ENCODE measurements at regions not wholly inside any gene's neighbourhood (a gene's known extent, or its start where the extent isn't known, plus 50 kb on each side); places are given as distances from the start of the nearest gene placed in this dataset.

- Histone ChIP-seq H3K4me3 (ENCODE audit: low read depth in 1 of 2, low read length in 2 of 2) (no peak overlapping the region), H3K4me1 (ENCODE audit: insufficient read depth, low read length) (peaks cover 2% of the 10 kb centered on the region), H3K36me3 (ENCODE audit: insufficient read depth, low read length) (no peaks in the 10 kb centered on the region), H3K9me3 (ENCODE audit: low read length) (no peaks in the 10 kb centered on the region), H3K9ac (ENCODE audit: low read length) (no peak overlapping the region), H3K27me3 (ENCODE audit: control insufficient read depth in 1 of 2, insufficient read depth in 2 of 2, low read length in 2 of 2) (no peaks in the 10 kb centered on the region), H3K27ac (ENCODE audit: low read depth, low read length) (no peak overlapping the region)
Observed at GRCh38 chr6:27065183-27065582, 182.3 kb upstream of the PRSS16 start.

- Histone ChIP-seq H3K4me3 (ENCODE audit: low read depth in 1 of 2, low read length in 2 of 2) (no peak overlapping the region), H3K9me3 (ENCODE audit: low read length) (no peaks in the 10 kb centered on the region), H3K4me1 (ENCODE audit: insufficient read depth, low read length) (no peaks in the 10 kb centered on the region), H3K36me3 (ENCODE audit: insufficient read depth, low read length) (no peaks in the 10 kb centered on the region), H3K27ac (ENCODE audit: low read depth, low read length) (no peak overlapping the region), H3K27me3 (ENCODE audit: control insufficient read depth in 1 of 2, insufficient read depth in 2 of 2, low read length in 2 of 2) (no peaks in the 10 kb centered on the region), H3K9ac (ENCODE audit: low read length) (no peak overlapping the region)
Observed at GRCh38 chr6:27066381-27066780, 181.1 kb upstream of the PRSS16 start.

GRCh38 chr6:27066802-27067201 is 180.7 kb upstream of the PRSS16 start:
- Histone ChIP-seq H3K27ac (ENCODE audit: low read depth, low read length) (no peak overlapping the region), H3K4me1 (ENCODE audit: insufficient read depth, low read length) (no peaks in the 10 kb centered on the region), H3K4me3 (ENCODE audit: low read depth in 1 of 2, low read length in 2 of 2) (no peak overlapping the region), H3K36me3 (ENCODE audit: insufficient read depth, low read length) (no peaks in the 10 kb centered on the region), H3K9ac (ENCODE audit: low read length) (no peak overlapping the region), H3K27me3 (ENCODE audit: control insufficient read depth in 1 of 2, insufficient read depth in 2 of 2, low read length in 2 of 2) (no peaks in the 10 kb centered on the region), H3K9me3 (ENCODE audit: low read length) (no peaks in the 10 kb centered on the region)

GRCh38 chr6:27073441-27073840 is 174.1 kb upstream of the PRSS16 start:
- H3K4me3 ChIP-seq (ENCODE audit: low read depth in 1 of 2, low read length in 2 of 2) = no peak overlapping the region
- no peaks in the 10 kb centered on the region for H3K9me3 ChIP-seq (ENCODE audit: low read length)
- no peak overlapping the region for H3K9ac ChIP-seq (ENCODE audit: low read length)
- no peaks in the 10 kb centered on the region for H3K4me1 ChIP-seq (ENCODE audit: insufficient read depth, low read length)
- H3K27ac ChIP-seq (ENCODE audit: low read depth, low read length) = no peak overlapping the region
- H3K27me3 ChIP-seq (ENCODE audit: control insufficient read depth in 1 of 2, insufficient read depth in 2 of 2, low read length in 2 of 2) = no peaks in the 10 kb centered on the region
- no peaks in the 10 kb centered on the region for H3K36me3 ChIP-seq (ENCODE audit: insufficient read depth, low read length)

GRCh38 chr6:27076116-27076515 is 171.4 kb upstream of the PRSS16 start:
- Histone ChIP-seq H3K27ac (ENCODE audit: low read depth, low read length) (no peak overlapping the region), H3K36me3 (ENCODE audit: insufficient read depth, low read length) (no peaks in the 10 kb centered on the region), H3K9me3 (ENCODE audit: low read length) (no peaks in the 10 kb centered on the region), H3K27me3 (ENCODE audit: control insufficient read depth in 1 of 2, insufficient read depth in 2 of 2, low read length in 2 of 2) (no peaks in the 10 kb centered on the region), H3K9ac (ENCODE audit: low read length) (no peak overlapping the region), H3K4me3 (ENCODE audit: low read depth in 1 of 2, low read length in 2 of 2) (no peak overlapping the region), H3K4me1 (ENCODE audit: insufficient read depth, low read length) (no peaks in the 10 kb centered on the region)

- Histone ChIP-seq H3K27ac (ENCODE audit: low read depth, low read length) (no peak overlapping the region), H3K9ac (ENCODE audit: low read length) (no peak overlapping the region), H3K36me3 (ENCODE audit: insufficient read depth, low read length) (no peaks in the 10 kb centered on the region)
Observed at GRCh38 chr6:27078734-27079357, 168.7 kb upstream of the PRSS16 start.

GRCh38 chr6:27081188-27081587 is 166.3 kb upstream of the PRSS16 start:
- Histone ChIP-seq H3K36me3 (ENCODE audit: insufficient read depth, low read length) (no peaks in the 10 kb centered on the region), H3K4me1 (ENCODE audit: insufficient read depth, low read length) (no peaks in the 10 kb centered on the region), H3K4me3 (ENCODE audit: low read depth in 1 of 2, low read length in 2 of 2) (no peak overlapping the region), H3K27me3 (ENCODE audit: control insufficient read depth in 1 of 2, insufficient read depth in 2 of 2, low read length in 2 of 2) (no peaks in the 10 kb centered on the region), H3K9ac (ENCODE audit: low read length) (no peak overlapping the region), H3K9me3 (ENCODE audit: low read length) (no peaks in the 10 kb centered on the region), H3K27ac (ENCODE audit: low read depth, low read length) (no peak overlapping the region)

More at GRCh38 chr6:27078734-27079357, 168.7 kb upstream of the PRSS16 start:
- Histone ChIP-seq H3K9me3 (ENCODE audit: low read length) (no peaks in the 10 kb centered on the region), H3K4me1 (ENCODE audit: insufficient read depth, low read length) (no peaks in the 10 kb centered on the region), H3K4me3 (ENCODE audit: low read depth in 1 of 2, low read length in 2 of 2) (no peak overlapping the region), H3K27me3 (ENCODE audit: control insufficient read depth in 1 of 2, insufficient read depth in 2 of 2, low read length in 2 of 2) (no peaks in the 10 kb centered on the region)

GRCh38 chr6:27081931-27082330 is 165.6 kb upstream of the PRSS16 start:
- Histone ChIP-seq H3K9me3 (ENCODE audit: low read length) (no peaks in the 10 kb centered on the region), H3K27me3 (ENCODE audit: control insufficient read depth in 1 of 2, insufficient read depth in 2 of 2, low read length in 2 of 2) (no peaks in the 10 kb centered on the region), H3K36me3 (ENCODE audit: insufficient read depth, low read length) (no peaks in the 10 kb centered on the region), H3K27ac (ENCODE audit: low read depth, low read length) (no peak overlapping the region), H3K4me1 (ENCODE audit: insufficient read depth, low read length) (no peaks in the 10 kb centered on the region), H3K9ac (ENCODE audit: low read length) (no peak overlapping the region), H3K4me3 (ENCODE audit: low read depth in 1 of 2, low read length in 2 of 2) (no peak overlapping the region)

- peaks cover 12 to 13% of the 10 kb centered on the region in 2 donors for H3K27me3 ChIP-seq (ENCODE audit: control insufficient read depth in 1 of 2, insufficient read depth in 2 of 2, low read length in 2 of 2)
Observed at GRCh38 chr6:27088068-27088467, 159.4 kb upstream of the PRSS16 start.

GRCh38 chr6:27091661-27092315 is 155.7 kb upstream of the PRSS16 start:
- H3K9me3 ChIP-seq (ENCODE audit: low read length) = no peaks in the 10 kb centered on the region
- H3K36me3 ChIP-seq (ENCODE audit: insufficient read depth, low read length) = no peaks in the 10 kb centered on the region
- no peaks in the 10 kb centered on the region for H3K4me1 ChIP-seq (ENCODE audit: insufficient read depth, low read length)
- H3K4me3 ChIP-seq (ENCODE audit: low read depth in 1 of 2, low read length in 2 of 2) = no peak overlapping the region
- no peak overlapping the region for H3K9ac ChIP-seq (ENCODE audit: low read length)
- H3K27me3 ChIP-seq (ENCODE audit: control insufficient read depth in 1 of 2, insufficient read depth in 2 of 2, low read length in 2 of 2) = peaks cover 13 to 16% of the 10 kb centered on the region in 2 donors
- H3K27ac ChIP-seq (ENCODE audit: low read depth, low read length) = no peak overlapping the region

More at GRCh38 chr6:27088068-27088467, 159.4 kb upstream of the PRSS16 start:
- Histone ChIP-seq H3K9me3 (ENCODE audit: low read length) (no peaks in the 10 kb centered on the region), H3K36me3 (ENCODE audit: insufficient read depth, low read length) (no peaks in the 10 kb centered on the region), H3K27ac (ENCODE audit: low read depth, low read length) (no peak overlapping the region), H3K9ac (ENCODE audit: low read length) (no peak overlapping the region), H3K4me3 (ENCODE audit: low read depth in 1 of 2, low read length in 2 of 2) (no peak overlapping the region), H3K4me1 (ENCODE audit: insufficient read depth, low read length) (no peaks in the 10 kb centered on the region)

GRCh38 chr6:27092316-27092692 is 155.2 kb upstream of the PRSS16 start:
- Histone ChIP-seq H3K9ac (ENCODE audit: low read length) (no peak overlapping the region), H3K4me3 (ENCODE audit: low read depth in 1 of 2, low read length in 2 of 2) (no peak overlapping the region)

GRCh38 chr6:27095914-27096313 is 151.6 kb upstream of the PRSS16 start:
- Histone ChIP-seq H3K9ac (ENCODE audit: low read length) (no peak overlapping the region), H3K27me3 (ENCODE audit: control insufficient read depth in 1 of 2, insufficient read depth in 2 of 2, low read length in 2 of 2) (peaks cover 13 to 25% of the 10 kb centered on the region in 2 donors), H3K9me3 (ENCODE audit: low read length) (no peaks in the 10 kb centered on the region), H3K27ac (ENCODE audit: low read depth, low read length) (no peak overlapping the region), H3K36me3 (ENCODE audit: insufficient read depth, low read length) (no peaks in the 10 kb centered on the region), H3K4me3 (ENCODE audit: low read depth in 1 of 2, low read length in 2 of 2) (no peak overlapping the region), H3K4me1 (ENCODE audit: insufficient read depth, low read length) (no peaks in the 10 kb centered on the region)

More at GRCh38 chr6:27092316-27092692, 155.2 kb upstream of the PRSS16 start:
- Histone ChIP-seq H3K36me3 (ENCODE audit: insufficient read depth, low read length) (no peaks in the 10 kb centered on the region), H3K9me3 (ENCODE audit: low read length) (no peaks in the 10 kb centered on the region), H3K27me3 (ENCODE audit: control insufficient read depth in 1 of 2, insufficient read depth in 2 of 2, low read length in 2 of 2) (peaks cover 13 to 21% of the 10 kb centered on the region in 2 donors), H3K4me1 (ENCODE audit: insufficient read depth, low read length) (no peaks in the 10 kb centered on the region), H3K27ac (ENCODE audit: low read depth, low read length) (no peak overlapping the region)

Data from muscle layer of colon (tissue), 2 donors.